ENCODE measurements at regions not wholly inside any gene's neighbourhood (a gene's known extent, or its start where the extent isn't known, plus 50 kb on each side); places are given as distances from the start of the nearest gene placed in this dataset.

GRCh38 chr5:74538206-74538661 is 102.3 kb downstream of the ENC1 start:
- H3F3A ChIP-seq (replicated peaks; ENCODE audit: low read depth), result 0 out of 2 replicates have a peak, but pooled peaks cover 4% of the 10 kb centered on the region
- 0 out of 2 replicates have a peak, but pooled peaks cover 3% of the 10 kb centered on the region for H3K36me3 ChIP-seq (ENCODE audit: insufficient read depth)
- no peaks in the 10 kb centered on the region for H3K79me2 ChIP-seq (replicated peaks; ENCODE audit: insufficient read depth)
- Mint-ChIP-seq H3K36me3 (ENCODE audit: low read depth) (peaks cover 18% of the 10 kb centered on the region), H3K4me3 (no peak overlapping the region), H3K4me1 (peaks cover 57% of the 10 kb centered on the region), H3K9me3 (peaks cover 22% of the 10 kb centered on the region), H3K27me3 (ENCODE audit: insufficient read depth, low read depth, poor library complexity) (peaks cover 2% of the 10 kb centered on the region), H3K27ac (no peak overlapping the region; the same call in 1 of the 2 replicates)
- TF ChIP-seq ETS1 (IDR thresholded peaks at IDR 0.05) (no peak), EZH2phosphoT487 (IDR thresholded peaks at IDR 0.05; ENCODE audit: unreplicated experiment) (no peak), CTCF (conservative IDR thresholded peaks at IDR 0.05; ENCODE audit: low read depth in 2 of 2) (no peak), ZNF114 (CRISPR knock-in tag; IDR thresholded peaks at IDR 0.05) (no peak), JUNB (IDR thresholded peaks at IDR 0.05; ENCODE audit: unreplicated experiment) (no peak)
- peaks cover 11% of the 10 kb centered on the region for H3K9me2 ChIP-seq (ENCODE audit: insufficient read depth)
- no peak overlapping the region for H3K27ac ChIP-seq (ENCODE audit: low read depth)
- no peak overlapping the region for H3K4me3 ChIP-seq
- no peak overlapping the region; the same call in 1 of the 2 replicates for H2AFZ ChIP-seq
- no peaks in the 10 kb centered on the region for H4K20me1 ChIP-seq (replicated peaks; ENCODE audit: insufficient read depth)
- DNase-seq (ENCODE audit: low spot score) (no peak), ATAC-seq (no peak)
- no peak overlapping the region for H3K4me2 ChIP-seq
- no peaks in the 10 kb centered on the region for H3K27me3 ChIP-seq (ENCODE audit: insufficient read depth)
- peaks cover 46% of the 10 kb centered on the region for H3K4me1 ChIP-seq (ENCODE audit: insufficient read depth)

GRCh38 chr5:74536658-74537057 is 103.9 kb downstream of the ENC1 start:
- Mint-ChIP-seq H3K9me3 (peaks cover 36% of the 10 kb centered on the region), H3K4me3 (no peak overlapping the region), H3K27ac (0 out of 2 replicates have a peak overlapping the region, but pooled peaks have one; percentile 44), H3K4me1 (peaks cover 45% of the 10 kb centered on the region), H3K36me3 (ENCODE audit: low read depth) (peaks cover 23% of the 10 kb centered on the region), H3K27me3 (ENCODE audit: insufficient read depth, low read depth, poor library complexity) (peaks cover 2% of the 10 kb centered on the region)
- Histone ChIP-seq H4K20me1 (replicated peaks; ENCODE audit: insufficient read depth) (no peaks in the 10 kb centered on the region), H3F3A (replicated peaks; ENCODE audit: low read depth) (no peaks in the 10 kb centered on the region), H3K9me2 (ENCODE audit: insufficient read depth) (peaks cover 4% of the 10 kb centered on the region), H3K36me3 (ENCODE audit: insufficient read depth) (0 out of 2 replicates have a peak, but pooled peaks cover 3% of the 10 kb centered on the region), H2AFZ (no peak overlapping the region), H3K4me3 (no peak overlapping the region), H3K4me1 (ENCODE audit: insufficient read depth) (peaks cover 34% of the 10 kb centered on the region), H3K27me3 (ENCODE audit: insufficient read depth) (no peaks in the 10 kb centered on the region), H3K4me2 (peak overlapping the region; percentile 44), H3K27ac (ENCODE audit: low read depth) (peak overlapping the region; percentile 27), H3K79me2 (replicated peaks; ENCODE audit: insufficient read depth) (no peaks in the 10 kb centered on the region)
- DNase-seq (ENCODE audit: low spot score) (no peak), ATAC-seq (no peak; the same call in 2 of the 3 replicates)
- no peak for TF ChIP-seq ZNF462 (CRISPR knock-in tag; IDR thresholded peaks at IDR 0.05)
- TF ChIP-seq JUNB (IDR thresholded peaks at IDR 0.05; ENCODE audit: unreplicated experiment), result no peak
- TF ChIP-seq POLR2AphosphoS5 (IDR thresholded peaks at IDR 0.05; ENCODE audit: low read depth), result no peak
- TF ChIP-seq ZNF114 (CRISPR knock-in tag; IDR thresholded peaks at IDR 0.05), result no peak
- no peak for TF ChIP-seq REST (IDR thresholded peaks at IDR 0.05; ENCODE audit: unreplicated experiment)

Measured in GM23338 (cell line).